SK-N-MC (cell line): ENCODE measurements at regions not wholly inside any gene's neighbourhood (a gene's known extent, or its start where the extent isn't known, plus 50 kb on each side); places are given as distances from the start of the nearest gene placed in this dataset.
A peak's percentile ranks its signal among the peaks of the same experiment; 100 is the strongest.
"Not testable (repeated sequence)": the region's sequence is repeated elsewhere in the genome, so short reads cannot be mapped to it uniquely, and the experiment has no call there.

Experiments
- DNase-seq: peaks from one replicate; pipeline ENCODE4 v3.0.0-alpha.2; 2011; ENCODE audit warnings: low read depth, low spot score
- H3K27ac ChIP-seq: fragments of 200-600 bp; sonication (generic); 2 replicates; pipeline ENCODE4 v1.5.1; 2016; ENCODE audit warnings: mixed run types
- H3K36me3 ChIP-seq: fragments of 200-600 bp; sonication (generic); 2 replicates; pipeline ENCODE4 v1.6.1; 2017; ENCODE audit warnings: antibody characterized with exemption, low read length, mixed read lengths; ENCODE audit not compliant: insufficient read depth
- H3K4me3 ChIP-seq: fragments of 200-600 bp; sonication (generic); 2 replicates; pipeline ENCODE4 v1.5.1; 2016
- H3K9ac ChIP-seq: fragments of 200-600 bp; sonication (generic); 2 replicates; pipeline ENCODE4 v1.8.0; 2017; ENCODE audit warnings: mixed run types, mixed read lengths; ENCODE audit not compliant: insufficient read length
- H3K9me3 ChIP-seq: fragments of 200-600 bp; sonication (generic); 2 replicates; pipeline ENCODE4 v1.6.1; 2017; ENCODE audit warnings: low read depth, mild to moderate bottlenecking, antibody characterized with exemption, low read length, moderate library complexity, mixed read lengths
- EZH2 ChIP-seq: fragments of 200-600 bp; sonication (generic); IDR thresholded peaks from one replicate; pipeline ENCODE4 v1.6.1; 2017; ENCODE audit warnings: antibody characterized with exemption
- FOXP2 ChIP-seq: optimal IDR thresholded peaks from 2 replicates; pipeline ENCODE3; 2011; ENCODE audit warnings: mild to moderate bottlenecking, moderate library complexity; ENCODE audit not compliant: insufficient read depth; ENCODE audit errors: extremely low read length, control extremely low read depth
- POLR2AphosphoS5 ChIP-seq: IDR thresholded peaks from 2 replicates; pipeline ENCODE4 v1.6.1; 2012; ENCODE audit warnings: mild to moderate bottlenecking, low read depth, low read length, borderline replicate concordance

GRCh38 chr1:148334339-148335130, 148.6 kb downstream of the PPIAL4G start:
- TF ChIP-seq EZH2, result no peak
- no peak for TF ChIP-seq FOXP2
- TF ChIP-seq POLR2AphosphoS5, result peak; percentile 97
- Histone ChIP-seq H3K9ac (no peak overlapping the region), H3K4me3 (peak overlapping the region; percentile 61)

GRCh38 chr1:148333875-148334338, 149.2 kb downstream of the PPIAL4G start:
- H3K27ac ChIP-seq, result no peak overlapping the region
- H3K9ac ChIP-seq, result no peak overlapping the region
- H3K36me3 ChIP-seq, result no peaks in the 10 kb centered on the region
- no peak for DNase-seq
- TF ChIP-seq POLR2AphosphoS5 (no peak), FOXP2 (no peak), EZH2 (no peak)
- H3K9me3 ChIP-seq, result no peaks in the 10 kb centered on the region
- H3K4me3 ChIP-seq, result peak overlapping the region; percentile 61; the same call in 1 of the 2 replicates

More at GRCh38 chr1:148334339-148335130, 148.6 kb downstream of the PPIAL4G start:
- Histone ChIP-seq H3K27ac (no peak overlapping the region), H3K9me3 (no peaks in the 10 kb centered on the region), H3K36me3 (no peaks in the 10 kb centered on the region)
- peak; percentile 26 for DNase-seq

GRCh38 chr1:148328884-148329283, 154.2 kb downstream of the PPIAL4G start:
- no peak overlapping the region for H3K9ac ChIP-seq
- H3K4me3 ChIP-seq, result no peak overlapping the region
- TF ChIP-seq EZH2 (no peak), FOXP2 (no peak), POLR2AphosphoS5 (no peak)
- H3K27ac ChIP-seq, result no peak overlapping the region
- no peaks in the 10 kb centered on the region for H3K36me3 ChIP-seq
- H3K9me3 ChIP-seq, result no peaks in the 10 kb centered on the region
- DNase-seq, result no peak

GRCh38 chr1:148325031-148325430, 158.1 kb downstream of the PPIAL4G start:
- not testable (repeated sequence) for H3K9me3 ChIP-seq, H3K9ac ChIP-seq, H3K36me3 ChIP-seq, H3K27ac ChIP-seq, DNase-seq, H3K4me3 ChIP-seq

GRCh38 chr1:148324465-148324864, 158.6 kb downstream of the PPIAL4G start:
- not testable (repeated sequence) for H3K4me3 ChIP-seq, H3K27ac ChIP-seq, H3K36me3 ChIP-seq, H3K9ac ChIP-seq, H3K9me3 ChIP-seq, DNase-seq

- DNase-seq, H3K9me3 ChIP-seq, H3K36me3 ChIP-seq: not testable (repeated sequence)
These were observed 163.0 kb downstream of the PPIAL4G start for GRCh38 chr1:148320079-148320478.

GRCh38 chr1:148318904-148319242, 164.2 kb downstream of the PPIAL4G start:
- Histone ChIP-seq H3K9ac (no peak overlapping the region), H3K4me3 (no peak overlapping the region), H3K9me3 (no peaks in the 10 kb centered on the region), H3K27ac (no peak overlapping the region), H3K36me3 (no peaks in the 10 kb centered on the region)
- no peak for DNase-seq
- TF ChIP-seq FOXP2 (no peak), EZH2 (no peak), POLR2AphosphoS5 (no peak)

More at GRCh38 chr1:148320079-148320478, 163.0 kb downstream of the PPIAL4G start:
- not testable (repeated sequence) for H3K9ac ChIP-seq, H3K27ac ChIP-seq, H3K4me3 ChIP-seq

GRCh38 chr1:148318123-148318903, 164.8 kb downstream of the PPIAL4G start:
- Histone ChIP-seq H3K27ac (no peak overlapping the region), H3K9ac (no peak overlapping the region), H3K4me3 (no peak overlapping the region), H3K36me3 (no peaks in the 10 kb centered on the region), H3K9me3 (no peaks in the 10 kb centered on the region)
- no peak for TF ChIP-seq EZH2
- no peak for TF ChIP-seq FOXP2
- TF ChIP-seq POLR2AphosphoS5, result no peak
- DNase-seq, result no peak
